GM12864 (cell line): ENCODE measurements at regions not wholly inside any gene's neighbourhood (a gene's known extent, or its start where the extent isn't known, plus 50 kb on each side); places are given as distances from the start of the nearest gene placed in this dataset.

Experiments
- DNase-seq: peaks from one replicate; pipeline ENCODE4 v3.0.0-alpha.2; 2011; ENCODE audit warnings: low read depth
- H3K4me3 ChIP-seq: 2 replicates; pipeline ENCODE4 v1.5.1; 2011; ENCODE audit warnings: mild to moderate bottlenecking, low read depth, low read length, control low read depth
- TF ChIP-seq, protein P1 (sequence below): IDR thresholded peaks from 2 replicates; pipeline ENCODE4 v1.5.1; 2011; ENCODE audit warnings: low read depth, mild to moderate bottlenecking, moderate library complexity, low read length, control low read depth, inconsistent platforms; ENCODE audit errors: missing control alignments

- H3K4me3 ChIP-seq: no peak overlapping the region
- TF ChIP-seq, protein P1, sequence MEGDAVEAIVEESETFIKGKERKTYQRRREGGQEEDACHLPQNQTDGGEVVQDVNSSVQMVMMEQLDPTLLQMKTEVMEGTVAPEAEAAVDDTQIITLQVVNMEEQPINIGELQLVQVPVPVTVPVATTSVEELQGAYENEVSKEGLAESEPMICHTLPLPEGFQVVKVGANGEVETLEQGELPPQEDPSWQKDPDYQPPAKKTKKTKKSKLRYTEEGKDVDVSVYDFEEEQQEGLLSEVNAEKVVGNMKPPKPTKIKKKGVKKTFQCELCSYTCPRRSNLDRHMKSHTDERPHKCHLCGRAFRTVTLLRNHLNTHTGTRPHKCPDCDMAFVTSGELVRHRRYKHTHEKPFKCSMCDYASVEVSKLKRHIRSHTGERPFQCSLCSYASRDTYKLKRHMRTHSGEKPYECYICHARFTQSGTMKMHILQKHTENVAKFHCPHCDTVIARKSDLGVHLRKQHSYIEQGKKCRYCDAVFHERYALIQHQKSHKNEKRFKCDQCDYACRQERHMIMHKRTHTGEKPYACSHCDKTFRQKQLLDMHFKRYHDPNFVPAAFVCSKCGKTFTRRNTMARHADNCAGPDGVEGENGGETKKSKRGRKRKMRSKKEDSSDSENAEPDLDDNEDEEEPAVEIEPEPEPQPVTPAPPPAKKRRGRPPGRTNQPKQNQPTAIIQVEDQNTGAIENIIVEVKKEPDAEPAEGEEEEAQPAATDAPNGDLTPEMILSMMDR: no peak
- DNase-seq: no peak
These were observed 772.3 kb upstream of the GHITM start for GRCh38 chr10:83367036-83367435.

- TF ChIP-seq, protein P1: no peak
- DNase-seq: no peak
- H3K4me3 ChIP-seq: no peak overlapping the region
These were observed 767.4 kb upstream of the GHITM start for GRCh38 chr10:83371696-83372490.

- DNase-seq: no peak
- no peak overlapping the region for H3K4me3 ChIP-seq
- TF ChIP-seq, protein P1: no peak
These were observed 766.7 kb upstream of the GHITM start for GRCh38 chr10:83372646-83373045.

- no peak for DNase-seq
- H3K4me3 ChIP-seq: no peak overlapping the region
- TF ChIP-seq, protein P1: peak; percentile 36
These were observed 765.6 kb upstream of the GHITM start for GRCh38 chr10:83373671-83374070.

DNA sequence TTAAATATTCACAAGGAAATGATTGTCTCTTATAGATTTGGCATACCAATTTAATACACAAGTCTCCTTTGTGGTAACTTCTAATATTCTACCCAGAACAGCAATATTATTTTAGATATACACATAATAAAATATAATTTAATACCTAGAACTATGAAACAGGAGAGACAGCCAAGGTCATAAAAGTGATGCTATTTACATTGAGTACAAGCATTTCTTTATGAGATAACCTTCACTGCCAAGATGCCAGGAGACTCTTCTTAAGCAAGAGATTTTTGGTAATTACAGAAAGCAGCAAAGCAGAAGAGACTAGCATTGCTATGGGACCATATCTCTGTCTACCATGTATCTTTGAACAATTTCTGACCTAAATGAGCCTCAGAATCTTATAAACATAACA, 764.6 kb upstream of the GHITM start:
- DNase-seq: no peak
- no peak overlapping the region for H3K4me3 ChIP-seq
- TF ChIP-seq, protein P1: no peak

DNA sequence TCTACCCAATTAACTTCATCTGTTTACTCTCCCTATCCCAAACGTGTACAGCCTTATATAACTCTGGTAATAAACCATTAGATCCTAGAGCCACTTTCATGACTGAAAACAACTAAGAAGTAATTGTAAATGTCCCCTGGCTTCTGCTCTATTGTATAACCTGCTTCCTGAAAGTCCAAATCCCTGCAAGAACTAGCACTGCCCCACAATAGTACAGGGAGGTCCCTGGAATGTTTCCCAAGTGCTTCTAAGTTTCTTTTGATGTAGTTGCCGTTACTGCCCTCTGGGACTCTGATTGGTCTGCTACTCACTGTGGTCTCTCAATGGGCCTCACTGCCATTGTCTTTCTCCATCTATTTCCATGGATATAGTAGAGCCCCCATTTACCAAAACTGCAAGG, 764.0 kb upstream of the GHITM start:
- TF ChIP-seq, protein P1: no peak
- no peak for DNase-seq
- no peak overlapping the region for H3K4me3 ChIP-seq

DNA sequence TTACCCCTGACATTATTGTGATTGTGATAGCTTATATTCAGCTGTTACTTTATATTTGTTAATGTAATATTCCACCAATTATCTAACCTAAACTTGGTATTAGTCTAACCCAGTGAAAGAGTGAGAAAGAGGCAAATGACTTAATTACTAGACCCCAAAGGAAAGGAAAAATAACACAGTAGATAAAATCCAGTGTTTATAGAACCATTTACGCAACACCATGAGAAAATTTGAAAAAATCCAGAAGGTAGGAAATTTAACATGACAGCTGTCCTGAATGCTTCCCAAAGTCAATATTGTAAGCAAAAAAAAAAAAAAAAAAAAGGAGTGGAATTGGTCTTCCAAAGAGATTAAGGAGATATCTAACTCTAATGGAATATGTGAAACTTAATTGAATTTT, 741.5 kb upstream of the GHITM start:
- H3K4me3 ChIP-seq: no peak overlapping the region
- DNase-seq: no peak
- TF ChIP-seq, protein P1: no peak
